Liver (tissue), 8 donors: ENCODE measurements at regions not wholly inside any gene's neighbourhood (a gene's known extent, or its start where the extent isn't known, plus 50 kb on each side); places are given as distances from the start of the nearest gene placed in this dataset.

ENCODE experiments used
- DNase-seq: peaks from one replicate; pipeline ENCODE4 v3.0.0-alpha.2; 2017; ENCODE audit warnings: low spot score
- H3K27ac ChIP-seq, 2 donors: one replicate each; pipeline ENCODE4 v1.7.0; 2013; ENCODE audit warnings: inconsistent platforms in 2 of 2, low read length in 2 of 2, control low read depth in 1 of 2, low read depth in 1 of 2, mild to moderate bottlenecking in 1 of 2
- H3K27me3 ChIP-seq, 4 donors: one replicate each; pipeline versions ENCODE4 v1.6.1 to v1.7.0; 2013; ENCODE audit warnings: low read length in 3 of 4, inconsistent platforms in 1 of 4, mild to moderate bottlenecking in 1 of 4, moderate library complexity in 1 of 4; ENCODE audit not compliant: control insufficient read depth in 4 of 4, insufficient read depth in 4 of 4
- H3K36me3 ChIP-seq, 4 donors: one replicate each; pipeline versions ENCODE4 v1.6.1 to v1.7.0; 2013; ENCODE audit warnings: low read length in 3 of 4, mild to moderate bottlenecking in 3 of 4, low read depth in 1 of 4, moderate library complexity in 1 of 4; ENCODE audit not compliant: control insufficient read depth in 4 of 4, insufficient read depth in 3 of 4
- H3K4me1 ChIP-seq, 4 donors: one replicate each; pipeline versions ENCODE4 v1.6.1 to v1.7.0; 2013; ENCODE audit warnings: low read length in 3 of 4, mild to moderate bottlenecking in 3 of 4, moderate library complexity in 1 of 4; ENCODE audit not compliant: control insufficient read depth in 4 of 4, insufficient read depth in 4 of 4
- H3K4me3 ChIP-seq, 3 donors: one replicate each; pipeline versions ENCODE4 v1.6.1 to v1.7.0; 2013; ENCODE audit warnings: low read length in 3 of 3, control low read depth in 1 of 3, low read depth in 1 of 3, mild to moderate bottlenecking in 1 of 3
- H3K9ac ChIP-seq, 2 donors: one replicate each; pipeline ENCODE4 v1.7.0; 2013; ENCODE audit warnings: low read length in 2 of 2, mild to moderate bottlenecking in 2 of 2, moderate library complexity in 2 of 2, control low read depth in 1 of 2, low read depth in 1 of 2
- H3K9me3 ChIP-seq, 4 donors: one replicate each; pipeline versions ENCODE4 v1.6.1 to v1.7.0; 2013; ENCODE audit warnings: low read length in 3 of 4; ENCODE audit not compliant: control insufficient read depth in 4 of 4
- CTCF ChIP-seq: fragments of 150-350 bp; IDR thresholded peaks from 2 replicates; pipeline ENCODE4 v1.5.1; 2017; ENCODE audit warnings: improper control_type of control experiment, low read depth, low read length; ENCODE audit not compliant: missing input control
- EGR1 ChIP-seq, 2 donors: IDR thresholded peaks; 2 replicates each; pipeline ENCODE4 v1.6.1; 2016 to 2018; ENCODE audit warnings: antibody characterized with exemption in 2 of 2, low read depth in 2 of 2
- FOXA1 ChIP-seq: IDR thresholded peaks from 2 replicates; pipeline ENCODE4 v1.6.1; 2016; ENCODE audit warnings: antibody characterized with exemption
- FOXA2 ChIP-seq: IDR thresholded peaks from 2 replicates; pipeline ENCODE4 v1.6.1; 2016; ENCODE audit warnings: antibody characterized with exemption
- GABPA ChIP-seq, 2 donors: IDR thresholded peaks in 1 of 2; conservative IDR thresholded peaks in 1 of 2; 2 replicates each; pipeline ENCODE4 v1.6.1; 2016; ENCODE audit warnings: antibody characterized with exemption in 2 of 2, mild to moderate bottlenecking in 1 of 2, moderate library complexity in 1 of 2
- HNF4A ChIP-seq, 2 donors: conservative IDR thresholded peaks; 2 replicates each; pipeline ENCODE4 v1.6.1; 2016; ENCODE audit warnings: antibody characterized with exemption in 2 of 2, mild to moderate bottlenecking in 2 of 2
- HNF4G ChIP-seq: IDR thresholded peaks from 2 replicates; pipeline ENCODE4 v1.6.1; 2016; ENCODE audit warnings: antibody characterized with exemption
- JUND ChIP-seq, 2 donors: IDR thresholded peaks; 2 replicates each; pipeline ENCODE4 v1.6.1; 2016; ENCODE audit warnings: antibody characterized with exemption in 2 of 2
- MAX ChIP-seq: IDR thresholded peaks from 2 replicates; pipeline ENCODE4 v1.6.1; 2016; ENCODE audit warnings: antibody characterized with exemption
- NR2F2 ChIP-seq: IDR thresholded peaks from 2 replicates; pipeline ENCODE4 v1.6.1; 2016; ENCODE audit warnings: antibody characterized with exemption
- RAD21 ChIP-seq, 2 donors: IDR thresholded peaks; 2 replicates each; pipeline ENCODE4 v1.6.1; 2016; ENCODE audit warnings: antibody characterized with exemption in 2 of 2, mild to moderate bottlenecking in 2 of 2
- REST ChIP-seq: IDR thresholded peaks from 2 replicates; pipeline ENCODE4 v1.6.1; 2016; ENCODE audit warnings: antibody characterized with exemption, mild to moderate bottlenecking
- RXRA ChIP-seq, 2 donors: IDR thresholded peaks; 2 replicates each; pipeline ENCODE4 v1.6.1; 2017 to 2018; ENCODE audit warnings: antibody characterized with exemption in 2 of 2, mild to moderate bottlenecking in 1 of 2
- SP1 ChIP-seq: IDR thresholded peaks from 2 replicates; pipeline ENCODE4 v1.6.1; 2018; ENCODE audit warnings: antibody characterized with exemption, mild to moderate bottlenecking
- TAF1 ChIP-seq: conservative IDR thresholded peaks from 2 replicates; pipeline ENCODE4 v1.6.1; 2016; ENCODE audit warnings: antibody characterized with exemption, mild to moderate bottlenecking
- YY1 ChIP-seq: IDR thresholded peaks from 2 replicates; pipeline ENCODE4 v1.6.1; 2016; ENCODE audit warnings: antibody characterized with exemption, mild to moderate bottlenecking
- WGBS: extraction: QIAGEN DNeasy Blood & Tissue Kit; methylation state at CpG from one replicate; pipeline ENCODE4 v1.1.7; 2013; 5-methylcytosine and 5-hydroxymethylcytosine counted together
- TF ChIP-seq, protein P1 (sequence below): IDR thresholded peaks from 2 replicates; pipeline ENCODE4 v1.6.1; 2016; ENCODE audit warnings: antibody characterized with exemption
- donor health status: healthy.
- donor health status: healthy.
- donor health status: healthy.
- donor health status: healthy.
- donor health status: healthy.

- TF ChIP-seq YY1 = no peak
- no peak for TF ChIP-seq FOXA1
- no peak for TF ChIP-seq HNF4A (conservative IDR thresholded peaks at IDR 0.05)
- TF ChIP-seq EGR1 (IDR thresholded peaks at IDR 0.05; ENCODE audit: low read depth in 2 of 2) = no peak
- no peak for TF ChIP-seq FOXA2
- TF ChIP-seq TAF1 = no peak
- TF ChIP-seq RXRA (IDR thresholded peaks at IDR 0.05) = no peak
- no peak for TF ChIP-seq CTCF
- TF ChIP-seq GABPA (IDR thresholded peaks at IDR 0.05 in 1 of 2, conservative IDR thresholded peaks at IDR 0.05 in 1 of 2) = no peak
- 69% methylated on average over 2 of the region's 2 CpGs for WGBS
- no peaks in the 10 kb centered on the region for H3K36me3 ChIP-seq
- no peak overlapping the region for H3K4me3 ChIP-seq
- no peak overlapping the region for H3K27ac ChIP-seq
- H3K27me3 ChIP-seq = no peaks in the 10 kb centered on the region
- H3K9me3 ChIP-seq = no peaks in the 10 kb centered on the region
- no peaks in the 10 kb centered on the region for H3K4me1 ChIP-seq
- no peak overlapping the region for H3K9ac ChIP-seq
- no peak for DNase-seq
Observed at GRCh38 chr4:155535802-155536454, 130.7 kb upstream of the GUCY1A1 start.

GRCh38 chr4:155532373-155533085, 134.1 kb upstream of the GUCY1A1 start:
- TF ChIP-seq HNF4G (no peak), JUND (IDR thresholded peaks at IDR 0.05) (no peak), CTCF (no peak), FOXA2 (no peak), YY1 (no peak), EGR1 (IDR thresholded peaks at IDR 0.05; ENCODE audit: low read depth in 2 of 2) (no peak), FOXA1 (no peak), GABPA (IDR thresholded peaks at IDR 0.05 in 1 of 2, conservative IDR thresholded peaks at IDR 0.05 in 1 of 2) (no peak), RAD21 (IDR thresholded peaks at IDR 0.05) (no peak), REST (no peak), TAF1 (no peak), NR2F2 (no peak), MAX (no peak), HNF4A (conservative IDR thresholded peaks at IDR 0.05) (no peak), SP1 (no peak), RXRA (IDR thresholded peaks at IDR 0.05) (no peak)
- TF ChIP-seq, protein P1, sequence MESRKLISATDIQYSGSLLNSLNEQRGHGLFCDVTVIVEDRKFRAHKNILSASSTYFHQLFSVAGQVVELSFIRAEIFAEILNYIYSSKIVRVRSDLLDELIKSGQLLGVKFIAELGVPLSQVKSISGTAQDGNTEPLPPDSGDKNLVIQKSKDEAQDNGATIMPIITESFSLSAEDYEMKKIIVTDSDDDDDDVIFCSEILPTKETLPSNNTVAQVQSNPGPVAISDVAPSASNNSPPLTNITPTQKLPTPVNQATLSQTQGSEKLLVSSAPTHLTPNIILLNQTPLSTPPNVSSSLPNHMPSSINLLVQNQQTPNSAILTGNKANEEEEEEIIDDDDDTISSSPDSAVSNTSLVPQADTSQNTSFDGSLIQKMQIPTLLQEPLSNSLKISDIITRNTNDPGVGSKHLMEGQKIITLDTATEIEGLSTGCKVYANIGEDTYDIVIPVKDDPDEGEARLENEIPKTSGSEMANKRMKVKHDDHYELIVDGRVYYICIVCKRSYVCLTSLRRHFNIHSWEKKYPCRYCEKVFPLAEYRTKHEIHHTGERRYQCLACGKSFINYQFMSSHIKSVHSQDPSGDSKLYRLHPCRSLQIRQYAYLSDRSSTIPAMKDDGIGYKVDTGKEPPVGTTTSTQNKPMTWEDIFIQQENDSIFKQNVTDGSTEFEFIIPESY = no peak
- no peak overlapping the region for H3K4me3 ChIP-seq
- no peaks in the 10 kb centered on the region for H3K4me1 ChIP-seq
- no peaks in the 10 kb centered on the region for H3K9me3 ChIP-seq
- 66% methylated on average over 5 of the region's 5 CpGs for WGBS
- H3K27me3 ChIP-seq = no peaks in the 10 kb centered on the region
- no peak overlapping the region for H3K9ac ChIP-seq
- H3K27ac ChIP-seq = no peak overlapping the region
- H3K36me3 ChIP-seq = no peaks in the 10 kb centered on the region
- DNase-seq = no peak
